Stimulated activated effector memory CD8-positive, alpha-beta T cell treated with anti-CD3 and anti-CD28 coated beads, Interleukin-12 subunit alpha, Interleukin-12 subunit beta, amount 100 ng/mL, for 72 hours (primary cell): ENCODE measurements at regions not wholly inside any gene's neighbourhood (a gene's known extent, or its start where the extent isn't known, plus 50 kb on each side); places are given as distances from the start of the nearest gene placed in this dataset.

Experiments used
- ATAC-seq: fragments of 150-1000 bp; cut with Tn5 transposase; 2 replicates; pipeline ENCODE4 v1.10.0; 2021
- DNase-seq, 2 donors: peaks; one replicate each; pipeline ENCODE4 v3.0.0; 2021 to 2022; ENCODE audit warnings: low spot score in 2 of 2
- H3K27ac Mint-ChIP-seq: one replicate; pipeline ENCODE4 v1.8.0; 2022; ENCODE audit warnings: mild to moderate bottlenecking, mixed read lengths
- H3K36me3 Mint-ChIP-seq: one replicate; pipeline ENCODE4 v1.8.0; 2022; ENCODE audit warnings: mild to moderate bottlenecking, mixed read lengths
- H3K4me1 Mint-ChIP-seq: one replicate; pipeline ENCODE4 v1.8.0; 2022; ENCODE audit warnings: mixed read lengths
- H3K4me3 Mint-ChIP-seq: one replicate; pipeline ENCODE4 v1.8.0; 2022; ENCODE audit warnings: mild to moderate bottlenecking, mixed read lengths
- H3K9me3 Mint-ChIP-seq: one replicate; pipeline ENCODE4 v1.8.0; 2022; ENCODE audit warnings: mixed read lengths

DNA sequence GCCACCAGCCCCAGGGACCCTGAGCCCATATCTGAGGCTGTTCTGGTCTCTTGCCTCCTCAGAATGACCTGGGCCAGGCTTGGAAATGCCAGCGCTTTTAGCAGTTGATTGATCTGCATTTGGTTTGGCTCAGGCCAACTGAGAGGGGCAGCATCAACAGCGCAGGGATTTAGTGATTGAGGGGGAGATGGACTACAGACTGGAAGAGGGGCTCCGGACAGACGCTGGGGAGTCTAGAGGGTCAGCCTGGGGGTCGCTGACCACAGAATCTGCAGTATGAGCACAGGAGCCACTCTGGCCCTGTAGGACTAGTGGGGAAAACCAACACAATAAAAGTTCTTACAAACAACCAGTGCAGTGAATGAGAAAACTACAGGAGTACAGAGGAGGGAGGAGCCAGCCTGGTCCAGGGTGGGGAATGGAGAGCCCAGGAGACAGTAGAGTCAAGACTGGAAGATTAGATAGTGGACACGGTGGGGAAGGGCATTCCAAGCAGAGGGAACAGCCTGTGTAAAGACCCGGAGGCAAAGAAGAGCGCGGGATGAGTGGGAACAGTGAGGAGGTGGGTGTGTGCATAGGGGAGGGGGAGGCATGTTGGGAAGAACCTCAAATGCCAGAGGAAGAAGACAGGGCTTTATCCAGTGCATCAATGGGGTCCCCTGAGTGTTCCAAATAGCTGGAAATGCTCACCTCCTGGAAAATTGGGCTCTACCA, 128.9 kb downstream of the MRM1 start:
- H3K36me3 Mint-ChIP-seq: no peaks in the 10 kb centered on the region
- DNase-seq (no peak), ATAC-seq (no peak)
- no peak overlapping the region for H3K4me3 Mint-ChIP-seq
- H3K4me1 Mint-ChIP-seq: peaks cover 33% of the 10 kb centered on the region
- peak overlapping the region; percentile 45 for H3K27ac Mint-ChIP-seq
- H3K9me3 Mint-ChIP-seq: no peaks in the 10 kb centered on the region

DNA sequence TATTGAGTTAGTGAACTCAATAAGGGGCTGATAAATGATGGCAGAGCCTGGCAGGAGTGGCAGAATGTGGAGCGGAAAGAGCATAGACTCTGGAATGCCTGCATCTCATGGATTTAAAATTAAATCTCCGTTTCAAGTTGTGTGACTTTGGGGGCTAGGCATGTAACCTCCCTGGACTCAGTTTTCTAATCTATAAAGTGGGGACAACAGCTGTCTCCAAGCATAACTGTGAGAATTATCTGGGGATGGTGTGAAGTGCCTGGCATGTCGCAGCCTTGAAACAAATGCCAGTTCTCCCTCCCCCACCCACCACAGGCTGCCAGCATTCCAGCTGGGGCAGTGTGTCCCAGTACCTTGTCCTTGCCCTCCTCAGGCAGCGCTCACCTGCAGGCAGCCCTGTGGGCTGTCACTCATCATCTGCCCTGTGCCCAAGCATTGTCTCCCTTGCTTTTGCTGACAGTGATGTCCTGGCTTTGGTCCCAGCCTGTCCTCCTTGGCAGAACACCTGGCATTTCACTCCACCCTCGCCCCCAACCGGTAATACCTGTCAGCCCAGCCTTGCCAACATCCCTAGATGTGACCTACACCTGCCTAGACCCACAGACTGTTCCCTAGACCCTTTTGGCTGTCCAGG, 129.6 kb downstream of the MRM1 start:
- DNase-seq (no peak), ATAC-seq (no peak)
- no peak overlapping the region for H3K4me3 Mint-ChIP-seq
- H3K27ac Mint-ChIP-seq: peak overlapping the region; percentile 45
- H3K9me3 Mint-ChIP-seq: no peaks in the 10 kb centered on the region
- H3K36me3 Mint-ChIP-seq: no peaks in the 10 kb centered on the region
- H3K4me1 Mint-ChIP-seq: peaks cover 26% of the 10 kb centered on the region

DNA sequence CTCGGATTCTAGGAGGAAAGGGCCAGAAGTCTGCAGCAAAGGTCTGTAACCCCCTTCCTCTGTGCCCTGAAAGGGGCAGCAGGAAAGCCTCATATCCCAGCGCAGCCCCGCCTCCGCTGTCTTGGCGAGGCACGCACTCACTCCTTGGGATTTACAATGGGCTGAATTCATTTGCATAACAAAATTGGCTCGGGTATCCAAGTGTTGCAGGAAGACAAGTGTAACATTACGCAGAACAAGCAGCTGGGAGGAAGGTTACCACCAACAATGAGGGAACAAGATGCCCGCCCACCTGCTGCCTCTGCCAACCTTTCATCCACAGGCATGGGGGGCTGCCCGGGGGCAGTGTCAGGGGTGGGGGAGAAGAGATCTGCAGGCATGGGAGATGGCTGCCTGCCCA, 130.4 kb downstream of the MRM1 start:
- no peaks in the 10 kb centered on the region for H3K9me3 Mint-ChIP-seq
- no peaks in the 10 kb centered on the region for H3K36me3 Mint-ChIP-seq

DNA sequence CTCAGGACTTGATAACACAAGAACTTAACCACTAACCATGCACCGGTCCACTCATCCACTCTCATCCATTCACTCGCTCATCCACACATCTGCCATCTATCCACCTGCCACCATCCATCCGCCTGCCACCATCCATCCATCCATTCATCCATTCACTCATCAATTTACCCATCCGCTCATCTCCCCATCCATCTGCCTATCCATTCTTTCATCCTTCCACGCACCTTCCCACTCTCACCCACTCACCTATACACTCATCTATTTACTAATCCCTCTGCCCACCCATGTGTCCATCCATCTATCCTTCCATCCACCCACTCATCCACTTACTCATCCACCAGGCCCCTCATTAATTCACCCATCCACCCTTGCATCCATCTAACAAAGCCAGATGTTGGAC, 131.0 kb downstream of the MRM1 start:
- H3K9me3 Mint-ChIP-seq: no peaks in the 10 kb centered on the region
- no peak overlapping the region for H3K4me3 Mint-ChIP-seq
- no peaks in the 10 kb centered on the region for H3K36me3 Mint-ChIP-seq
- peaks cover 13% of the 10 kb centered on the region for H3K4me1 Mint-ChIP-seq
- no peak overlapping the region for H3K27ac Mint-ChIP-seq
- ATAC-seq: no peak
- no peak for DNase-seq

More for the DNA sequence above, 130.4 kb downstream of the MRM1 start:
- Mint-ChIP-seq H3K4me1 (peaks cover 18% of the 10 kb centered on the region), H3K4me3 (no peak overlapping the region), H3K27ac (no peak overlapping the region)
- ATAC-seq: no peak
- no peak for DNase-seq

DNA sequence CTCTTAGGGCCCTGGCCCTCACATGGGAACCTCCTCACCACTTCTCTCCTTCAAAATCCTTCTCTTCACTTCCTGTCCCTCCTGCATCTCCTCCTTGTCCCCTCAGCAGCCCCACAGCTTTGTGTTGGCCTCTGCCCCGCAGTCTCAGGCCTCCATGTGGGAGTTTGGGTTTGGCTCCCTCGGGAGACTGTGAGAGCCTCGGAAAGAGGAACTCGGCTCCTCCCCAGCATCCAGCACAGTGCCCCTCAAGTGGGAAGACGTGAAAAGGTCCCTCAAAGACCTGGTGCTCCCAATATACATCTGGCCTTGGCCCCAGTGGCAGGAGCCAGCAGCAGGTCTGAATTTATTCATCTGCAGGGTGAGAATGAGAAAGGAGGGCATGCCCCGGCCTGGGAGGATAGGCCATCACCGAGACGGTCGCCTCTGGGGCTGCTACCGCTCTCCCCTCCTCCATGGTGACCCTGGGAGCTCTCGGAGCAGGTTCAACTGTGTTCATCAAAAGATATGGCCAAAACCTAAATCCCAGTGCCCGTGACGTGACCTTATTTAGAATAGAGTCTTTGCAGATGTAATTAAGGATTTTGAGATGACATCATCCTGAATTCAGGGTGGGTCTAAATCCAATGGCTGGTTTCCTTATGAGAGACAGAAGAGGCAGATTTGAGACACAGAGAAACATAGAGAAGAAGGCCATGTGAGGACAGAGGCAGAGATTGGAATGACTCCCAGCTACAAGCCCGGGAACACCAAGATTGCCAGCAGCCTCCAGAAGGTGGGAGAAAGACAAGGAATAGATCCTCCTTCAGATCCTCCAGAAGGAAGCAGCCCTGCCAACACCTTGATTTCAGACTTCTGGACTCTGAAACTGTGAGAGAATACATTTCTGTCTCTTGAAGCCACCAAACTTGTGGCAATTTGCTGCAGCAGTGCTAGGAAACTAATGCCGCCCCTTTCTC, 135.1 kb downstream of the MRM1 start:
- H3K4me3 Mint-ChIP-seq: no peak overlapping the region
- H3K4me1 Mint-ChIP-seq: peaks cover 6% of the 10 kb centered on the region
- DNase-seq (no peak), ATAC-seq (no peak)
- no peaks in the 10 kb centered on the region for H3K9me3 Mint-ChIP-seq
- H3K36me3 Mint-ChIP-seq: no peaks in the 10 kb centered on the region
- no peak overlapping the region for H3K27ac Mint-ChIP-seq

DNA sequence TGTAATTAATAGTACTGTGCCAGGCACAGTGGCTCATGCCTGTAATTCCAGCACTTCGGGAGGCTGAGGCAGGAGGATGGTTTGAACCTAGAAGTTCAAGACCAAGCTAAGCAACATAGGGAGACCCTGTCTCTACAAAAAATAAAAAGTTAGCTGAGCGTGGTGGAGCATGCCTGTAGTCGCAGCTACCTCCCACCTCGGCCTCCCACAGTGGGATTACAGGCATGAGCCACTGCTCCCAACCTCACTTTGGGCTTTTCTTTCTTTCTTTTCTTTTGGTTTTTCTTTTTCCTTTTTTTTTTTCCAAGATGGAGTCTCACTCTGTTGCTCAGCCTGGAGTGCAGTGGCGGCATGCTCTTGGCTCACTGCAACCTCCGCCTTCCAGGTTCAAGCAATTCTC, 137.8 kb downstream of the MRM1 start:
- ATAC-seq (no peak), DNase-seq (no peak)
- Mint-ChIP-seq H3K27ac (no peak overlapping the region), H3K36me3 (no peaks in the 10 kb centered on the region), H3K4me1 (peaks cover 11% of the 10 kb centered on the region), H3K4me3 (no peak overlapping the region), H3K9me3 (no peaks in the 10 kb centered on the region)

DNA sequence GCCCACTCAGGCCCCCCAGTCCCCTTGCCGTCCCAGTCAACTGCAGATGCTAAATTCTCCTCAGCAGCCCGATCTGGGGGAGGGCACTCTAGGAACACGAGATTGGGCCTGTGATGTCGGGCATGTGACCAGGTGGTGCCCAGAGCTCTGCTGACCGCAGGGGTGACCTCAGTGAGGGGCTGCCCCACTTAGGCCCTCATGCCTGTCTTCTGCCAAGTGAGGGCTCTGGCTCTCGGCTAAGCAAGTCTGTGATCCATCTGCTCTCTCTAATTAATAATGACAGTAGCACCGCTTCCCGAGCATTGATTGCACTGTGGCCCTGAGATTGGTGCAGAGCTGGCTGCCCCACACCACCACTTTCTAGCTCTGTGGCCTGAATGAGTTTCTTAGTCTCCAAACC, 138.8 kb downstream of the MRM1 start:
- DNase-seq (no peak), ATAC-seq (no peak)
- Mint-ChIP-seq H3K27ac (no peak overlapping the region), H3K4me1 (peaks cover 11% of the 10 kb centered on the region), H3K9me3 (no peaks in the 10 kb centered on the region), H3K4me3 (no peak overlapping the region), H3K36me3 (no peaks in the 10 kb centered on the region)

DNA sequence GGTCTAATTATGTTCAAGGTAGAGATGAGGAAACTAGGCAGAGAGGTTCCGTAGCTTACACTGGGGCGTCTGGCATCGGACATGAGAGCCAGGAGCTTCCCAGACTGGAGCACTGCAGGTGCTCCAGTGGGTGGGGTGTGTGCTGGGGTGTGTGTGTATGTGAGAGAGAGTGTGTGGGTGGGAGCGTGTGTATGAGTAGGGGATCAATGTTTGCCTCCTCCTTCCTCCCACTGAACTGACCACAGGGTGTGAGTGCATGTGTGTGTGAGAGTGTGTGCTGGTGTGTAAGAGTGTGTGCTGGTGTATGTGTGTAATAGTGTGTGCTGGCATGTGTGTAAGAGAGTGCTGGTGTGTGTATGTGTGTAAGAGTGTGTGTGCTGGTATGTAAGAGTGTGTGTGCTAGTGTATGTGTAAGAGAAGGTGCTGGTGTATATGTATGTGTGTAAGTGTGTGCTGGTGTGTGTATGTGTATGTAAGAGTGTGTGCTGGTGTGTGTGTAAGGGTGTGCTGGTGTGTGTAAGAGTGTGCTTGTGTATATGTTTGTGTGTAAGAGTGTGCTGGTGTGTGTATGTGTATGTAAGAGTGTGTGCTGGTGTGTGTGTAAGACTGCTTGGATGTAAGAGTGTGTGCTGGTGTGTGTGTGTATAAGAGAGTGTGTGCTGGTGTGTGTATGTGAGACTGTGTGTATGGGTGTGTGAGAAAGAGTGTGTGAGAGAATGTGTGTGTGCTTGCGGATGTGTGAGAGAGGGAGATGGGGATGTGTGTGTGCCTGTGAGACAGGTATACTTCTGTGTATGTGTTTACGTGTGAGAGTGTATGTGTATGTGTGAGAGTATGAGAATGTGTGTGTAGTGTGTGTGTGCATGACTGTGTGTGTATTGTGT, 139.9 kb downstream of the MRM1 start:
- no peak for ATAC-seq
- DNase-seq: no peak
- Mint-ChIP-seq H3K9me3 (no peaks in the 10 kb centered on the region), H3K36me3 (no peaks in the 10 kb centered on the region), H3K27ac (no peak overlapping the region), H3K4me1 (peaks cover 11% of the 10 kb centered on the region), H3K4me3 (no peak overlapping the region)

DNA sequence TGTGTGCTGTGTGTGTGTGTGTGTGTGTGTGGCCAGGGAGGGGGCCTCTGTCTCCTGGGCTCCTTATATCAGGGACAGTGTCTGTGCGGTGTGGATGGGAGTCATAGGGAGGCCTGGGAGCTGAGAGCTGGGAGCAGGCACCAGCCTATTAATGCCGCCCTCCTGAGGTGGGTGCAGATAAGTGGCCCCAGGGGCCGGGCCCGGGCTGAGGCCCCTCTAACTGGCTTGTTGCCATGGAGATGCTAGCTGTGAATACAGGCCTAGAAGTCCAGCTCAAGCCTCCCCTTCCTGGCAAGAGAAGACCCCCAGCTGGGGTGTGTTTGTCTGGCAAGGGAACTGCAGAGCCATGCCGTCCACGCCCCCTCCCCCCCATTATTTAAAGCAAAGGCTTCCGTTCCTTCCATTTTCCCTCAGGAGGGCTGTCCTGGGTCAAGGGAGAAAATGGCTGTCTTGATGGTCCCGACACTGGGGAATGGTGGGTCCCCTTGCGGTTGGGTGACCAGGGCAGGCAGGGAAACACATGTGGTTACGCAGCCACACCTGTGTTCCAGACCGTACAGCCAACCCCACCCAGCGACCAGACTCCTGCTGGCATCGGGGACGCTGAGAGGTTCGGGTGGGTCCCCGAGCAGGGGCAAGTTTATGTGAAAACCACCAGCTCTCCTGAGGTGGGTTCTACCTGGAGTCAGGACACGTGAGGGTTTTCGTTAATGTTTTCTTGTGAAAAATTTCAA, 141.1 kb downstream of the MRM1 start:
- no peaks in the 10 kb centered on the region for H3K36me3 Mint-ChIP-seq
- H3K9me3 Mint-ChIP-seq: no peaks in the 10 kb centered on the region
- no peak overlapping the region for H3K27ac Mint-ChIP-seq
- no peak overlapping the region for H3K4me3 Mint-ChIP-seq
- ATAC-seq (no peak), DNase-seq (no peak)
- H3K4me1 Mint-ChIP-seq: peaks cover 11% of the 10 kb centered on the region

DNA sequence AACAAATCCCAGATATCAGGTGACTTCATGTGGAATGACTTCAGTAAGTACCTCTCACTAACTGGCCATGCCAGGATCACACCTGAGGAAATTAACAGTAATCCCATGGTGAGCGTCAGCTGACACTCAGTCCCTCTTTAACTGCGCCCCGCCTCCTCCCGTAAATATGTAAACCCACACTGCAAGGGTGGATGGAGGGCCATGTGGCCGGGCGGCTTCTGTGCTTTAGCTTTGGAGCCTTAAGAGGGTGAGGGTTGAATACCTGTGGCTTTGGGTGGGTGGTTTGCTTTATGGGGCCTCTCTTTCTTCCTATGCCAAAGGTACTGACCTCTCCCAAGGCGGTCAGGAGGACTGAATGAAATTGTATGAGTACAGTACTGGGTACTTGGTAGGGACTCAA, 141.7 kb downstream of the MRM1 start:
- Mint-ChIP-seq H3K36me3 (no peaks in the 10 kb centered on the region), H3K4me1 (peaks cover 11% of the 10 kb centered on the region), H3K4me3 (no peak overlapping the region), H3K27ac (no peak overlapping the region), H3K9me3 (no peaks in the 10 kb centered on the region)
- DNase-seq (no peak), ATAC-seq (no peak)

DNA sequence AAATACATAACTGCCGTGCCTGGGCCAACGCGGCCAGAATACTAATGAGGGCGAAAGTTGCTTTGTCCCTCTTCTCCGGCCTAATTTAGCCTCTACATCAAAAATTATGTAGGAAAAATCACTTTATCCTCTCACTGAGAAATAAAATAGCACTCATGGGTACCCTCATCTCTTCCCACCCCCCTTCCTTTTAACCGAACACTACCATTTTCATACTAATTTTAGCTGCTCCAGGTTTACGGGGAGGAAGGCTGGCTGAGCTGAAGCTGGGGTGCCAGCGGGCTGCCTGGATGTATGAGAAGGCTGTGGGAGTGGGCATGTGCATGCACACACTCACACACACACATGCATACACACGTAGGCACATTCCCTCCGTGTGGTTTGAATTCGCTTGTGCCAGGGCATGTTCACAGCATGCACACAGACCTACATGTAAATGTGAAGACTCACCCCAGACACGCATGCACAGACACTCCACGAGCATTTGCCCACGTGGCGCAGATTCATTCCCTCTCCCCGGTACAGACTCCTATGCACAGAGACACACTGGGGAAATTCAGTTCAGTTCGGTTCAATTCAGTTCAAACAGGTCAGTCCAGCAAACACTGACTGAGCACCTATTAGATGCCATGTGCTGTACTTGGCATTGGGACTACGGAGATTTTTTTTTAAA, 145.1 kb downstream of the MRM1 start:
- Mint-ChIP-seq H3K4me1 (peaks cover 4% of the 10 kb centered on the region), H3K27ac (no peak overlapping the region), H3K4me3 (no peak overlapping the region), H3K36me3 (no peaks in the 10 kb centered on the region), H3K9me3 (no peaks in the 10 kb centered on the region)
- DNase-seq (no peak), ATAC-seq (no peak)

DNA sequence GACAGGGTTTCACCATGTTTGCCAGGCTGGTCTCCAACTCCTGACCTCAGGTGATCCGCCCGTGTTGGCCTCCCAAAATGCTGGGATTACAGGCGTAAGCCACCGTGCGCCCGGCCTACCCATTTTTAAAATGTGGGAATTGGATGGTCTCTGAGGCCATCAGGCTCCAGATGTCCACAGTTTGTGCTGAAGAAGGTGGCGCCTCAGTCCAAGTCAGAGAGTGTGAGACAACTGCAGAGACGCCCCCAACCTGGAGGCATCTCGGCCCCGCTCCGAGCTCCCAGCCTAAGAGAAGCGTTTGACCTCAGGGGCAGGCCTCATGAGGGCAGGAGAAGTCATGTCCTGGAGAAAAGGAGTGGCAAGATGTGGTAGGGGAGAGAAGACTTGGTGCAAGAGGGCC, 146.5 kb downstream of the MRM1 start:
- H3K4me3 Mint-ChIP-seq: no peak overlapping the region
- H3K27ac Mint-ChIP-seq: no peak overlapping the region
- no peaks in the 10 kb centered on the region for H3K36me3 Mint-ChIP-seq
- H3K9me3 Mint-ChIP-seq: no peaks in the 10 kb centered on the region
- ATAC-seq: no peak
- H3K4me1 Mint-ChIP-seq: no peaks in the 10 kb centered on the region
- DNase-seq: no peak

DNA sequence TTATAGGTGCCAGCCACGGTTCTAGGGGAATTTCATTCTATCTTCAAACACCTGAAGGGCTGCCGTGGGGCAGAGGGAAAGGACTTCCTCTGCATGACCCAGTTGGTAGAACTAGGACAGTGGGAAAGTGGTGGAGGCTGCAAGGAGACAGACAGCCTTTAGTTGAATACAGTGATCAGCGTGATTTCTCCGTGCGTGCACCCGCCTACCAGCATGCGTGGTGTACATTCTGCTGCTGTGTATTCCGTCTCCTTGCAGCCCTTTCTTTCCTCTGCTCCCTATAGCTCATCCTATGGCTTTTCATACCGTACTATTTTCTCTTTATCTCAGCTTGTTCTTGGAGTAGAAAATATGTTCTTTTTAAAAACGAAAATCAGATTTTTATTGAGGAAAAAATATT, 146.9 kb downstream of the MRM1 start:
- H3K4me3 Mint-ChIP-seq: no peak overlapping the region
- DNase-seq (no peak), ATAC-seq (no peak)
- no peaks in the 10 kb centered on the region for H3K9me3 Mint-ChIP-seq
- H3K4me1 Mint-ChIP-seq: no peaks in the 10 kb centered on the region
- H3K36me3 Mint-ChIP-seq: no peaks in the 10 kb centered on the region
- H3K27ac Mint-ChIP-seq: no peak overlapping the region

DNA sequence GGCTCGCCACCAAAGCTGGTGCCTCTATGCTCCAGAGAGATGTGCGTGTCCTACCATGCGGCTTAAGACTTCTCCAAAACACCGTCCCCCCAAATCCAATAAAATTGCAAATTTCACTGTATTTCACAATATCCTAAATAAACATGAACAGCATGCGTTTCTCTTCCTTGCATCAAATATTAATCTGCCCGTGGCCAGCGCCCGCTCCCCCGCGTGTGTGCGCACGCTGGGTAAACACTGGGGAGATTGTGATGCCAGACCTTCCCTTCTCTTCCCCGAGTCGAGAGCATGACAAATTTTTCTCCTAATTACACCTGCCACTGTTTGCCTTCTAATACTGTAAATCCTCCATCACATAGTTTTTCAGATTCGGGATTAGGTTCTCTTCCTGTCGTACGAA, 148.1 kb downstream of the MRM1 start:
- no peaks in the 10 kb centered on the region for H3K4me1 Mint-ChIP-seq
- H3K27ac Mint-ChIP-seq: no peak overlapping the region
- no peaks in the 10 kb centered on the region for H3K36me3 Mint-ChIP-seq
- no peaks in the 10 kb centered on the region for H3K9me3 Mint-ChIP-seq
- no peak for ATAC-seq
- DNase-seq: no peak
- no peak overlapping the region for H3K4me3 Mint-ChIP-seq
